SK-N-SH (cell line): ENCODE measurements at regions not wholly inside any gene's neighbourhood (a gene's known extent, or its start where the extent isn't known, plus 50 kb on each side); places are given as distances from the start of the nearest gene placed in this dataset.

Experiments
- EP300 ChIP-seq, 2 experiments: IDR thresholded peaks; 2 replicates each; pipeline versions ENCODE4 v1.4.0 to v1.6.1; 2012; ENCODE audit warnings: borderline replicate concordance in 1 of 2, low read depth in 1 of 2, low read length in 1 of 2
- PBX3 ChIP-seq: IDR thresholded peaks from 2 replicates; pipeline ENCODE4; 2012
- TF ChIP-seq, protein P1 (sequence below): fragments of 200-600 bp; sonication (generic); IDR thresholded peaks from 2 replicates; pipeline ENCODE4 v1.6.1; 2017; ENCODE audit warnings: antibody characterized with exemption, mild to moderate bottlenecking, moderate library complexity

GRCh38 chr11:82012276-82012675 is 721.4 kb downstream of the FAM181B start:
- TF ChIP-seq PBX3 (no peak), EP300 (IDR thresholded peaks at IDR 0.05; ENCODE audit: borderline replicate concordance in 1 of 2, low read depth in 1 of 2, low read length in 1 of 2) (no peak)
- TF ChIP-seq, protein P1, sequence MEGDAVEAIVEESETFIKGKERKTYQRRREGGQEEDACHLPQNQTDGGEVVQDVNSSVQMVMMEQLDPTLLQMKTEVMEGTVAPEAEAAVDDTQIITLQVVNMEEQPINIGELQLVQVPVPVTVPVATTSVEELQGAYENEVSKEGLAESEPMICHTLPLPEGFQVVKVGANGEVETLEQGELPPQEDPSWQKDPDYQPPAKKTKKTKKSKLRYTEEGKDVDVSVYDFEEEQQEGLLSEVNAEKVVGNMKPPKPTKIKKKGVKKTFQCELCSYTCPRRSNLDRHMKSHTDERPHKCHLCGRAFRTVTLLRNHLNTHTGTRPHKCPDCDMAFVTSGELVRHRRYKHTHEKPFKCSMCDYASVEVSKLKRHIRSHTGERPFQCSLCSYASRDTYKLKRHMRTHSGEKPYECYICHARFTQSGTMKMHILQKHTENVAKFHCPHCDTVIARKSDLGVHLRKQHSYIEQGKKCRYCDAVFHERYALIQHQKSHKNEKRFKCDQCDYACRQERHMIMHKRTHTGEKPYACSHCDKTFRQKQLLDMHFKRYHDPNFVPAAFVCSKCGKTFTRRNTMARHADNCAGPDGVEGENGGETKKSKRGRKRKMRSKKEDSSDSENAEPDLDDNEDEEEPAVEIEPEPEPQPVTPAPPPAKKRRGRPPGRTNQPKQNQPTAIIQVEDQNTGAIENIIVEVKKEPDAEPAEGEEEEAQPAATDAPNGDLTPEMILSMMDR = no peak
